Ovary (tissue), 3 donors: ENCODE measurements at regions not wholly inside any gene's neighbourhood (a gene's known extent, or its start where the extent isn't known, plus 50 kb on each side); places are given as distances from the start of the nearest gene placed in this dataset.

Source experiments
- POLR2A ChIP-seq: fragments of 450-650 bp; IDR thresholded peaks from one replicate; pipeline ENCODE4 v1.6.1; 2017; ENCODE audit warnings: antibody characterized with exemption, mild to moderate bottlenecking, moderate library complexity
- TF ChIP-seq, protein P1 (sequence below), 3 donors: fragments of 450-650 bp in 2 of 3; fragments of 200-600 bp in 1 of 3; IDR thresholded peaks; one replicate each; pipeline versions ENCODE4 v1.5.1 to v1.8.0; 2016 to 2022; ENCODE audit warnings: antibody characterized with exemption in 3 of 3, mild to moderate bottlenecking in 1 of 3
- donor health status: DM: no; HTN: no; CAD: no.

DNA sequence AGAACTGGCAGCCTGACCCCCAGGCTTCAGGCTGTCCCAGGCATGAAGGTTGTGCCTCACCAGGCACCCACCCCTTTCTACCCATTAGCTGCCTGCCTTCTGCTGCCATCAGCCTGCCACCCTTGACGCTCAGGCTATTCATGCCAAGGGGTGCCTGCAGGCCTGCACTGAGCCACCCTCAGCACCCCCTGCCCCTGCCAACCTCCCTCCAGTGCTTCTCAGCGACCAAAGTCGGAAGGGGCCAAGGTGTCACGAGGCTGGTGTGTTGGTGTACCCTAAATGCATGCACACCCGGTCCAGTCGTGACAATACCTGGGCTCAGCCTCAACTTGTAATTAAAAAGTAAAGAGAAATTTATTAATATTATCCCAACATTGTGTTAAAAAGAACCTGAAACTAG lies 422.7 kb downstream of the ARL4A start:
- TF ChIP-seq, protein P1, sequence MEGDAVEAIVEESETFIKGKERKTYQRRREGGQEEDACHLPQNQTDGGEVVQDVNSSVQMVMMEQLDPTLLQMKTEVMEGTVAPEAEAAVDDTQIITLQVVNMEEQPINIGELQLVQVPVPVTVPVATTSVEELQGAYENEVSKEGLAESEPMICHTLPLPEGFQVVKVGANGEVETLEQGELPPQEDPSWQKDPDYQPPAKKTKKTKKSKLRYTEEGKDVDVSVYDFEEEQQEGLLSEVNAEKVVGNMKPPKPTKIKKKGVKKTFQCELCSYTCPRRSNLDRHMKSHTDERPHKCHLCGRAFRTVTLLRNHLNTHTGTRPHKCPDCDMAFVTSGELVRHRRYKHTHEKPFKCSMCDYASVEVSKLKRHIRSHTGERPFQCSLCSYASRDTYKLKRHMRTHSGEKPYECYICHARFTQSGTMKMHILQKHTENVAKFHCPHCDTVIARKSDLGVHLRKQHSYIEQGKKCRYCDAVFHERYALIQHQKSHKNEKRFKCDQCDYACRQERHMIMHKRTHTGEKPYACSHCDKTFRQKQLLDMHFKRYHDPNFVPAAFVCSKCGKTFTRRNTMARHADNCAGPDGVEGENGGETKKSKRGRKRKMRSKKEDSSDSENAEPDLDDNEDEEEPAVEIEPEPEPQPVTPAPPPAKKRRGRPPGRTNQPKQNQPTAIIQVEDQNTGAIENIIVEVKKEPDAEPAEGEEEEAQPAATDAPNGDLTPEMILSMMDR (IDR thresholded peaks at IDR 0.05) = no peak
- no peak for TF ChIP-seq POLR2A
